ENCODE measurements at regions not wholly inside any gene's neighbourhood (a gene's known extent, or its start where the extent isn't known, plus 50 kb on each side); places are given as distances from the start of the nearest gene placed in this dataset.

- no peak for DNase-seq (ENCODE audit: low read depth)
Measured at GRCh38 chr4:3818371-3818770, 52.2 kb downstream of the ADRA2C start.

GRCh38 chr4:3819210-3819919, 53.2 kb downstream of the ADRA2C start:
- no peak for DNase-seq (ENCODE audit: low read depth)

DNA sequence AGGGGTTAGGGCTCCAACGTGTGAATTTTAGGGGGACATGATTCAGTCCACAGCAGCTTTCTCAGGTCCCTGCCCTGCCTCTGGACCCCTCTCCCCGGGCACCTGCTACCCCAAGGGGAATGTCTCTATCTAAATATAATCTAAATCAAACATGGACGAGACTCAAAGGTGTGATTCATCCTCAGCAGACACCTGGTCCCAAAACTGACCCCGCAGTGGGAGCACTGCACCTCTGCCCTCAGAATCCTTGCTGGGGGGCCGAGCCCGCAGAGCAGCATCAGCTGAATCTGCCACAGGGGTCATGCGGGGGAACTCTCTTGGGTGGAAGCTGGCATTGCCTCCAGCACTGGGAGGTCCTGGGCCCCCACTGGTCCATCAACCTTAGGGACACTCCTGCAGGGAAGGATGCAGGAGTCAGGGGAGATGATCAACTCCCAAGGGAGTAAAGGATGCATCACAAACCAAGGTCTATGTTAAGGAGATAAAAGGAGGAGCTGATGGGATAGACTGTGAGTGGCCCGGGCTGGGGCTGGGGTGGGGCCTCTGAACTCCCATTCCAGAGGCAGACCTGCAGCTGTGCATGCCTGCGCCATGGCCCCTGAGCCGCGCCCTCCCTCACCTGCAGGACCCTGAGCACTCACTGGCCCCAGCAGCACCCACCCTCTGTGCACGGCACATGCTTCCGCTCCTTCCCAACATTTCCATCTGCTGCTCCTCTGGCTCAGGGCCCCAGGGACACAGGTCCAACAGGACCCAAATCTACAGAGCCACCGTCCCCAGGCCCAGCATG, 54.0 kb downstream of the ADRA2C start:
- no peak for DNase-seq (ENCODE audit: low read depth)

- no peak for DNase-seq (ENCODE audit: low read depth)
Measured at GRCh38 chr4:3820806-3821579, 54.8 kb downstream of the ADRA2C start.

DNA sequence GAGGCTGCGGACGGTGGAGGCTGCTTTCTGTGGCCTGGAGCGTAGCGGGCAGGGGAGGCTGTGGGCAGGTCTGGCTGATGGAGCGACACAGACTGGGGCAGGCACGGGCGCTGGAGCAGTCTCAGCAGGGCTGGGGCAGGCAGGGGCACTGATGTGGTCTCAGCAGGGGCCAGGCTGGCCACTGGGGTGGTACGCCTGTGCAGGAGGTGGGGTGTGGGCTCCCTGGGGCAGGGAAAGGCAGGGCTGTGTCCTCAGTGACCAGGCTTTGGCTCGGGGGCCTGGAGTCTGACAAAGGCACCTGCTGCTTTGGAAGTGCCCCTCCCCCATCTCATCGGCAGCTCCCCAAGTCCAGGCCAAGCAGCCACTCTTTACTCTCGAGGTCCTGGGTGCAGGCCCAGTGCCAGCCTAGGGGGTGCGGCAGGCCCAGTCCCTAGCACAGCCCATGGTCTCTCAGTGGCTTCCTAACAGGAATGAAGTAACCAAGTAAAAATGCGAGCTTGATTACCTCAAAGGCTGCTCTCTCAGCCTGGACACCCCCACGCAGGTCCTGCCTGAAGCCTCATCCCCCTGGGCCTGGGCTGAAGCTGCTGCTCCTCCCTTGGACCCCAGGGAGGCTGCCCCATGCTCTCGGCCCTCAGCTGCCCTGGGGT, 55.5 kb downstream of the ADRA2C start:
- no peak for DNase-seq (ENCODE audit: low read depth)

DNA sequence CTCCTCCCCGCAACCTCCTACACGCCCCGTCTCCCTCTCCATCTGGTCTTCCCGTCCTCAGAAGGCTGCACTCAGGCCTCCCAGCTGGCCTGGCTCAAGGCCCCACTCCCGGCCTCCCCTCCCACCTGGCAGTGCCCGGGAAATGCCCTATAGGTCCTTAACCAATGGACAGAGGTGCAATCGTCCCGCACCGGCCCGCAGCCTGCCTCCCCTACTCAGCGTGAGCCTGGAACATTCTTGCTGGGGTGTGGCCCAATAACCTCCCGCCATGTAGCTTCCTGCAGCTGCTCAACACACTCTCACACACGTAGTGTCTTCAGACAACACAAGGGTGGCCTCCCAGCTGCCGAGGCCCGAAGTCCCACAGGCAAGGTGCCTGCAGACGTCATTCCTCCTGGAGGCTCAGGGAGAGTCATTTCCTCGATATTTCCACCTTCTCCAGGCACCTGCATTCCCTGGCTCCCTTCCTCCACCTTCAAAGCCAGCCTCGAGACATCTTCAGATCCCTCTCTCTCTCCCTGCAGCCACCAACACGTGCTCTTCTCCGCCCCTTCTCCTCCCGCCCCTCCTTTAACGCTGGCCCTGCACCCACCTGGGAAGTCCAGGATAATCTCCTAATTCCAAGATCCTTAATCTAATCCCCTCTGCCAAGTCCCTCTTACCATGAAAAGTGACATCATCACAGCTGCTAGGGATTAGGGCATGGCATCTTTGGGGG, 56.2 kb downstream of the ADRA2C start:
- DNase-seq (ENCODE audit: low read depth): no peak

DNA sequence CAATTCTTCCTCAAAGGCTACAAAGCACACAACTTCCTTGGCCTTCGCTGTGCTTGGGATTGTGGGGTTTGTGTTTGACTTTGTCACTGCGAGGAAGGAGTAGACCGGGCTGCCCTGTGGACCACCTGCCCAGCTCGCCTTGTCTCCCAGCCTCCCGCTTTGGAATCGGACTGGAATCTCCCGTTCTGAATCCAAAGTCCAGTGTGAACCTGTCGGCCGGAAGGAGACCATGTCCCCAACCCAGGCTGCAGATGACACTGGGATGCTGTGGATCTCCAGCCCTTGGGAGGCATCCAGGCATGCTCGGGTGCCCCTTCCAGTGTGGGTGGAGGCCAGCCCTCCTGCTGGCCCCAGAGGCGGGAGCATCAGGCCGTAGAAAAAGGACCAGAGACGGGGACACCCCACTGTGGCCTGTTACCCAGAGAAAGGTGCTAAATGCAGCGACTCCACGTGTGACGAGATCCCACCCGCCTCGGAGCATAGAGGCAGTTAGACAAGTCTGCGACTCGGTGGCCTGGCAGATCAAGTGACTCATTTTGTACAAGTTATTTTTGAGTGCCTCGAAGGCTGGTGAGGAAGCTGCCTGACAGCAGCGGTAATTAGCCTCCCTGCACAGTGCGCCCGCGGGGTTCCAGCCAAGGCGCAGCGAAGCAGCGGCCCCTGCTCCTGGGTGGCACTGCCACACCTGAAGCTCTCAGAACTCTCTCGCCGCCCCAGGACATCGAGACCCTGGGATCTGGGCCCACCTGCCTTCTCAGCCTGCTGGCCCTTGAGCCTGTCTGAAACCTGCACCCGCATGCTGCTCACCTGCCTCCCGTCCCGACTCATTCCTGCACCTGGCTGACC, 57.5 kb downstream of the ADRA2C start:
- DNase-seq (ENCODE audit: low read depth): no peak

- no peak for DNase-seq (ENCODE audit: low read depth)
Measured at GRCh38 chr4:3824521-3825270, 58.5 kb downstream of the ADRA2C start.

DNA sequence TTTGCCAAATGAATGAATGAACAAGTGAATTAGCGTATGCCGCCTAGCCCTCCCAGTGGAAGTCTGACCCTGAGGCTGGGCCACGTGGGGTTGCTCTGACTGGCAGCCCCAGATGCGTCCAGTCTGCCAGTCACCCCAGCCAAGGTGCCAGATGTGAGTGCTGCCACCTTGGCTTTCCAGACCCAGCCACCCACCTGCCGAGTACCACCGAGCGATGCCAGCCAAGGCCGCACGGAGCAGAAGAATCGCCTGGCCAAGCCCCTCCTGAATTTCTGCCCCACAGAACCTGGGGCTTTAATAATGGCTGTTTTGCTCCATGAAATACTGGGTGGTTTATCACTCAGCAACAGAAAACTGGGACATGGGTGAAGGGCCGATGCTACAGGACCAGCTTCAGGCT, 59.3 kb downstream of the ADRA2C start:
- no peak for DNase-seq (ENCODE audit: low read depth)

- no peak for DNase-seq (ENCODE audit: low read depth)
Measured at GRCh38 chr4:3826247-3827172, 60.3 kb downstream of the ADRA2C start.

- DNase-seq (ENCODE audit: low read depth): no peak
Measured at GRCh38 chr4:3827616-3828492, 61.7 kb downstream of the ADRA2C start.

DNA sequence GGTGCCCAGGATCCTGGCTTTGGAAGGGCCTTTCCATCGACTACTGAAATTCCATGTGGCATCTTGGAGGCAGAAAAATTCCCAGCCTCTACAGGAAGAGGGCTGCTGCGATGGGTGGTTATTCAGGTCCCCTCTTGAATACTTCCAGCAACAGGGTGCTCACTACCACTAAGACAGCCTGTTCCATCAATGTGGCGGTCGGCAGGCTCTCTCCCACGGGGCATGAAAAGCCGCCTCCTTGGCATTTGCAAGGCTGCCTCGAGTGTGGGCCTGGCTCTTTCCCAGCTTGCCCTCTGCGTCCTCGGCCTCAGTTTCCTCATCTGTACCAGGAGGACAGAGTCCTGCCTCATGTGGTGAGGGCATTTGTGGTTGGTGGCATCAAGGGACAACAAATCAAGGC, 62.4 kb downstream of the ADRA2C start:
- no peak for DNase-seq (ENCODE audit: low read depth)

- no peak for DNase-seq (ENCODE audit: low read depth)
Measured at GRCh38 chr4:3829211-3829955, 63.2 kb downstream of the ADRA2C start.

GRCh38 chr4:3829956-3830773, 64.0 kb downstream of the ADRA2C start:
- DNase-seq (ENCODE audit: low read depth): no peak

- no peak for DNase-seq (ENCODE audit: low read depth)
Measured at GRCh38 chr4:3830774-3831528, 64.8 kb downstream of the ADRA2C start.

Data from HS-5 (cell line).